ENCODE measurements at regions not wholly inside any gene's neighbourhood (a gene's known extent, or its start where the extent isn't known, plus 50 kb on each side); places are given as distances from the start of the nearest gene placed in this dataset.
"Not testable (repeated sequence)": the region's sequence is repeated elsewhere in the genome, so short reads cannot be mapped to it uniquely, and the experiment has no call there.

GRCh38 chr12:9435682-9436081, 172.0 kb downstream of the KLRB1 start:
- TF ChIP-seq POLR2A, POLR2AphosphoS5, CTCF (IDR thresholded peaks at IDR 0.05): not testable (repeated sequence)
